MCF 10A (cell line): ENCODE measurements at regions not wholly inside any gene's neighbourhood (a gene's known extent, or its start where the extent isn't known, plus 50 kb on each side); places are given as distances from the start of the nearest gene placed in this dataset.

ENCODE experiments used
- BruUV-seq: library from RNA; stranded (reverse); fragments of 400-500 nt; replicated peaks from 2 replicates; lab custom pipeline; 2021; lab: Mats Ljungman, UMichigan
- CTCF ChIA-PET: fragments of 300-600 bp; sonication (Branson Sonifier 250); formaldehyde crosslinking; extraction: SDS; loops from one replicate; lab custom pipeline; 2021; ENCODE audit warnings: antibody characterized with exemption, inconsistent platforms; lab: Yijun Ruan, JAX
- POLR2A ChIA-PET: fragments of 300-600, 350-650 bp; sonication (Branson Sonifier 250); formaldehyde crosslinking; extraction: SDS; loops from one replicate; lab custom pipeline; 2020; ENCODE audit warnings: antibody characterized with exemption, inconsistent platforms; lab: Yijun Ruan, JAX
- DNase-seq: peaks from one replicate; pipeline ENCODE4 v3.0.0-alpha.2; 2018; ENCODE audit not compliant: unreplicated experiment
- H3K27ac Mint-ChIP-seq: one replicate; pipeline ENCODE4 v1.8.0; 2022; ENCODE audit warnings: mild to moderate bottlenecking, low read depth, mixed read lengths; ENCODE audit not compliant: unreplicated experiment
- H3K27me3 Mint-ChIP-seq: one replicate; pipeline ENCODE4 v1.8.0; 2022; ENCODE audit warnings: mixed read lengths; ENCODE audit not compliant: insufficient read depth, unreplicated experiment
- H3K36me3 Mint-ChIP-seq: one replicate; pipeline ENCODE4 v1.8.0; 2022; ENCODE audit warnings: mild to moderate bottlenecking, moderate library complexity, mixed read lengths; ENCODE audit not compliant: insufficient read depth, unreplicated experiment
- H3K4me1 Mint-ChIP-seq: one replicate; pipeline ENCODE4 v1.8.0; 2022; ENCODE audit warnings: mixed read lengths; ENCODE audit not compliant: insufficient read depth, unreplicated experiment
- H3K4me3 Mint-ChIP-seq: one replicate; pipeline ENCODE4 v1.8.0; 2022; ENCODE audit warnings: mild to moderate bottlenecking, moderate library complexity, mixed read lengths; ENCODE audit not compliant: unreplicated experiment
- H3K9me3 Mint-ChIP-seq: one replicate; pipeline ENCODE4 v1.8.0; 2022; ENCODE audit warnings: mixed read lengths; ENCODE audit not compliant: unreplicated experiment
- intact Hi-C: fragments of 100-400 bp; cut with micrococcal nuclease; formaldehyde crosslinking; loops from 2 replicates; pipeline ENCODE4 v1.14.1; 2022
- TF ChIP-seq, protein P1 (sequence below): fragments of 200-600 bp; IDR thresholded peaks from one replicate; pipeline ENCODE4 v1.8.0; 2022; ENCODE audit warnings: antibody characterized with exemption, mild to moderate bottlenecking; ENCODE audit not compliant: unreplicated experiment

DNA sequence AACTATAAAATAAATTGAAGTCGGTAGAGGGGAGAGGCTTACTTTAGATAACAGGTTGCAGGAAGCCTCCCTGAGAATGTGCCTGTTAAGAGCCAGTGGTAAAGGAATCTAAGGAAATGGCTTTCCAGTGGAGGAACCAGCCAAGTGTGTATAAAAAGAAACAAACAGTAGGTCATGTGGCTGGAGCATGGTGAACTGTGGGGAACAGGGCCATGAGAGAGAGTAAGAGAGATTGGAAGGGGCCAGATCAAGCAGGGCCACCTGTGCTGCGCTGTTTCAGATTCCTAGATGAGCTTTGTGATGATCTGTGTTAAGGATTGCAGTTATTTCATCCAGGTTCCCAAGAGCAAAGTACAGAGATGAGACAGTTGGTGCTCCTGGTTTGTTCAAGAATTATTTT is 152.7 kb upstream of the SGCD start:
- POLR2A ChIA-PET, result no interaction called here
- no peaks in the 10 kb centered on the region for H3K27me3 Mint-ChIP-seq

DNA sequence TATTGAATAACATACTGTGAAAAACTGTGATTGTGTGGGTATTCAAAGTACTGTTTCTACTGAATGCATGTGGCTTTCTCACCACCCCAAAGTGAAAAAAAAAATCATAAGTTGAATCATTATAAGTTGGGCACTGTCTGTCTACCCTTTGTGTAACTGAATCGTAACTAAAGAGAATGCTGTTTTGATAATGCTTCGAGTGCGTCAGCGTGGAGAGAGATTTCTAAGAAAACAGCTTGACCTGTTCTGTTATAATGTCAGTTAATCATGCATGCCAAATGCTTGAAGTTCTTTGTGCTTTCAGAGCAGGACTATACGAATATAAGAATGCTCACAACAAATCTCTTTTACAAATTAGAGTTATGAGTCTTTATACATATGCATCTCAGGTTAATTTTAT is 148.8 kb upstream of the SGCD start:
- intact Hi-C loops, result no loop called here
- H3K4me3 Mint-ChIP-seq, result no peak overlapping the region
- no peaks in the 10 kb centered on the region for H3K4me1 Mint-ChIP-seq
- H3K27me3 Mint-ChIP-seq, result no peaks in the 10 kb centered on the region
- H3K9me3 Mint-ChIP-seq, result peaks cover 8% of the 10 kb centered on the region
- no peaks in the 10 kb centered on the region for H3K36me3 Mint-ChIP-seq
- ChIA-PET CTCF (interaction anchor here (0.8 kb wide), 1 partner anchor 17 kb away, joined by 3 read pairs; no protein-coding TSS in a partner anchor), POLR2A (no interaction called here)
- TF ChIP-seq, protein P1, sequence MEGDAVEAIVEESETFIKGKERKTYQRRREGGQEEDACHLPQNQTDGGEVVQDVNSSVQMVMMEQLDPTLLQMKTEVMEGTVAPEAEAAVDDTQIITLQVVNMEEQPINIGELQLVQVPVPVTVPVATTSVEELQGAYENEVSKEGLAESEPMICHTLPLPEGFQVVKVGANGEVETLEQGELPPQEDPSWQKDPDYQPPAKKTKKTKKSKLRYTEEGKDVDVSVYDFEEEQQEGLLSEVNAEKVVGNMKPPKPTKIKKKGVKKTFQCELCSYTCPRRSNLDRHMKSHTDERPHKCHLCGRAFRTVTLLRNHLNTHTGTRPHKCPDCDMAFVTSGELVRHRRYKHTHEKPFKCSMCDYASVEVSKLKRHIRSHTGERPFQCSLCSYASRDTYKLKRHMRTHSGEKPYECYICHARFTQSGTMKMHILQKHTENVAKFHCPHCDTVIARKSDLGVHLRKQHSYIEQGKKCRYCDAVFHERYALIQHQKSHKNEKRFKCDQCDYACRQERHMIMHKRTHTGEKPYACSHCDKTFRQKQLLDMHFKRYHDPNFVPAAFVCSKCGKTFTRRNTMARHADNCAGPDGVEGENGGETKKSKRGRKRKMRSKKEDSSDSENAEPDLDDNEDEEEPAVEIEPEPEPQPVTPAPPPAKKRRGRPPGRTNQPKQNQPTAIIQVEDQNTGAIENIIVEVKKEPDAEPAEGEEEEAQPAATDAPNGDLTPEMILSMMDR, result no peak
- no peak overlapping the region for H3K27ac Mint-ChIP-seq
- DNase-seq, result no peak
- no TSS peak for BruUV-seq

More for the DNA sequence above, 152.7 kb upstream of the SGCD start:
- TF ChIP-seq, protein P1, result no peak
- Mint-ChIP-seq H3K27ac (no peak overlapping the region), H3K4me3 (no peak overlapping the region), H3K9me3 (no peaks in the 10 kb centered on the region), H3K4me1 (no peaks in the 10 kb centered on the region), H3K36me3 (no peaks in the 10 kb centered on the region)
- CTCF ChIA-PET, result no interaction called here
- no peak for DNase-seq
- intact Hi-C loops, result no loop called here
- BruUV-seq, result no TSS peak

DNA sequence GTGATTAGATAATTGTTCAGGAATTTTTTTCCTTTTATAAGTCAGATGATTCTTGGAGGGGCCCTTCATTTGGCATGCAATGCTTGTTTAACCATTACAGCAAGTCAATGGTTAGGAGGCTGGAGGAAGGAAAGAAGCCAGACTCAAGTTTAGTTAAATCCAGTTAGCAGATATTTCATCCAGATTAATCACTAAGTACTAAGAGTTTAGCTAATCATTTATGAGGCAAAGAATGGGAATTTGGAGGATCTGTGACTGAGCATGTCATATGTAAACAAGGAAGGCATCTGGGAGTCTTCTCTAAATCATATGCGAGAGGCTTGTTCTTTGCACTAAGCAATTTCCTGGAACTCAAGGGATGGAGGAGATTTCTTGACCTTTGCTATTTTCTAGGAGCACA is 145.3 kb upstream of the SGCD start:
- intact Hi-C loops, result no loop called here
- ChIA-PET CTCF (no interaction called here), POLR2A (interaction anchor here (0.6 kb wide), 1 partner anchor 174 kb away, joined by 3 read pairs; no protein-coding TSS in a partner anchor)
- H3K36me3 Mint-ChIP-seq, result no peaks in the 10 kb centered on the region
- DNase-seq, result no peak
- no peaks in the 10 kb centered on the region for H3K4me1 Mint-ChIP-seq
- TF ChIP-seq, protein P1, result no peak
- H3K4me3 Mint-ChIP-seq, result no peak overlapping the region
- no TSS peak for BruUV-seq
- no peaks in the 10 kb centered on the region for H3K27me3 Mint-ChIP-seq
- peaks cover 8% of the 10 kb centered on the region for H3K9me3 Mint-ChIP-seq
- H3K27ac Mint-ChIP-seq, result no peak overlapping the region

DNA sequence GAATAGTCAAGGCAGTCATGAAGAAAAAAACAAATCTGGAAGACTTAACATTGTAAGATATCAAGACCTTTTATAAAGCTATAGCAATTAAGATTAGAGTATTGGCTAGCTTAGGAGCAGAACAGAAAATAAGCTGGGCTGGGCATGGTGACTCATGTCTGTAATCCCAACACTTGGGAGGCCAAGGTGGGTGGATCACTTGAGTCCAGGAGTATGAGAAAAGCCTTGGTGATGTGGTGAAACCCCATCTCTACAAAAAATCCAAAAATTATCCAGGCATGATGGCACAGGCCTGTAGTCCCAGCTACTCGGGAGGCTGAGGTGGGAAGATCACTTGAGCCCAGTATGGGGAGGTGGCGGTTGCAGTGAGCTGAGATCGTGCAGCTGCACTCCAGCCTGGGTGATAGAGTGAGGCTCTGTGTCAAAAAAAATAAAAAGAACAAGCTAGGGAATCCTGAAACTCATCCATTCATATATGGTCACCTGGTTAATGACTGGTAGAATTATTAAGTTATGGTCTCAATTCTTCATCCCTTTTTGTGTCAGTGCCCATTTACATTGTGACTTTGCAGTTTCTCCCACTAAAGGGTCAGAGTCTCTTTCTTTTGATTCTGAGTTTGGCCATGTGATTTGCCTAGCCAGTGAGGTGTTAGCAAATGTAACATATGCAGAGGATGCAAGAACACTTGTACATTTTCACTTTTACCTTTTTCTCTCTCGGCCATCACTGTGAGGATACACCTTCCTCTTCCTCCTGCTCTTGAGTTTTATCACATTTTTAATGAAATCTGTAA is 144.6 kb upstream of the SGCD start:
- no peak for DNase-seq
- no peak overlapping the region for H3K4me3 Mint-ChIP-seq
- intact Hi-C loops, result no loop called here
- TF ChIP-seq, protein P1, result no peak
- no TSS peak for BruUV-seq
- H3K9me3 Mint-ChIP-seq, result peaks cover 8% of the 10 kb centered on the region
- H3K36me3 Mint-ChIP-seq, result no peaks in the 10 kb centered on the region
- H3K4me1 Mint-ChIP-seq, result no peaks in the 10 kb centered on the region
- no peaks in the 10 kb centered on the region for H3K27me3 Mint-ChIP-seq
- ChIA-PET CTCF (no interaction called here), POLR2A (interaction anchor here (0.6 kb wide), 1 partner anchor 174 kb away, joined by 3 read pairs; no protein-coding TSS in a partner anchor)
- H3K27ac Mint-ChIP-seq, result no peak overlapping the region
